HG03442 (cell line): ENCODE measurements at regions not wholly inside any gene's neighbourhood (a gene's known extent, or its start where the extent isn't known, plus 50 kb on each side); places are given as distances from the start of the nearest gene placed in this dataset.

Experiments
- ATAC-seq: cut with Tn5 transposase; IDR thresholded peaks from one replicate; pipeline ENCODE4 v1.9.1; 2021; ENCODE audit warnings: mild to moderate bottlenecking, moderate library complexity; ENCODE audit not compliant: unreplicated experiment

- no peak for ATAC-seq
These were observed 144.2 kb upstream of the FRMD6 start for GRCh38 chr14:51507511-51507905.

GRCh38 chr14:51507906-51508511, 143.7 kb upstream of the FRMD6 start:
- no peak for ATAC-seq

GRCh38 chr14:51511265-51511664, 140.4 kb upstream of the FRMD6 start:
- ATAC-seq, result no peak

GRCh38 chr14:51512316-51512715, 139.4 kb upstream of the FRMD6 start:
- ATAC-seq, result no peak

- no peak for ATAC-seq
These were observed 138.4 kb upstream of the FRMD6 start for GRCh38 chr14:51513281-51513680.

GRCh38 chr14:51513933-51514332, 137.8 kb upstream of the FRMD6 start:
- no peak for ATAC-seq

GRCh38 chr14:51515611-51516010, 136.1 kb upstream of the FRMD6 start:
- ATAC-seq, result no peak

- no peak for ATAC-seq
These were observed 134.9 kb upstream of the FRMD6 start for GRCh38 chr14:51516706-51517395.

- ATAC-seq, result no peak
These were observed 133.4 kb upstream of the FRMD6 start for GRCh38 chr14:51518280-51518679.

GRCh38 chr14:51518711-51519110, 133.0 kb upstream of the FRMD6 start:
- ATAC-seq, result no peak

- no peak for ATAC-seq
These were observed 131.6 kb upstream of the FRMD6 start for GRCh38 chr14:51520087-51520486.

GRCh38 chr14:51521764-51522163, 129.9 kb upstream of the FRMD6 start:
- no peak for ATAC-seq

GRCh38 chr14:51523243-51523642, 128.5 kb upstream of the FRMD6 start:
- ATAC-seq, result no peak

GRCh38 chr14:51525739-51526138, 126.0 kb upstream of the FRMD6 start:
- no peak for ATAC-seq

- ATAC-seq, result no peak
These were observed 124.6 kb upstream of the FRMD6 start for GRCh38 chr14:51527073-51527472.

GRCh38 chr14:51529736-51530135, 122.0 kb upstream of the FRMD6 start:
- ATAC-seq, result no peak

GRCh38 chr14:51533160-51533559, 118.5 kb upstream of the FRMD6 start:
- no peak for ATAC-seq

- no peak for ATAC-seq
These were observed 117.7 kb upstream of the FRMD6 start for GRCh38 chr14:51533872-51534553.

GRCh38 chr14:51534610-51535011, 117.1 kb upstream of the FRMD6 start:
- no peak for ATAC-seq

- no peak for ATAC-seq
These were observed 116.2 kb upstream of the FRMD6 start for GRCh38 chr14:51535443-51536044.

- ATAC-seq, result no peak
These were observed 112.7 kb upstream of the FRMD6 start for GRCh38 chr14:51538973-51539372.

GRCh38 chr14:51539571-51540037, 112.1 kb upstream of the FRMD6 start:
- no peak for ATAC-seq
